ENCODE measurements at regions not wholly inside any gene's neighbourhood (a gene's known extent, or its start where the extent isn't known, plus 50 kb on each side); places are given as distances from the start of the nearest gene placed in this dataset.

DNA sequence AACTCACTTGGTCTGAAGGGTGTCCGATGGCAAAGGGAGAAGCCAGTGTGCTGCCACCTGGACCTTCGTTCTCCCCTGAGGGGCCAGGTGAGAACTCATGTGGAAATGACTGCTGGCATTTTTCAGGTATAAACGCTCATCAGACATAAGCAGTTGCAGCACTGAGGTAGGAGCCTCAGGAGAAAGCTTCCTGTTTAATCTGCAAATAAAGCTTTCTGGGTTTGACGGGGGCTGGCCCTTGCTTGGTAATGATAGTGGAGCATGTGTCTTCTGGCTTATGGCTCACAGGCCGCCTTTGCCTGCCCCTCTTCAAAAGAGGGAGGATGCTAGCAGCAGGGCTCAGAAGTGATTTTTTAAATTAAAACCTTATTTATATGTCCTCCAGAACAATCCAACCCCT is 122.1 kb upstream of the SLC24A3 start:
- H3K23ac ChIP-seq (ENCODE audit: low read length), result no peak overlapping the region
- H2BK15ac ChIP-seq (replicated peaks; ENCODE audit: low read depth), result no peak overlapping the region
- H3K79me1 ChIP-seq (ENCODE audit: low read length), result no peaks in the 10 kb centered on the region
- H3K4me2 ChIP-seq (ENCODE audit: low read length), result no peak overlapping the region
- no peak overlapping the region for H3K9ac ChIP-seq (ENCODE audit: low read length)
- no peak overlapping the region for H3K4ac ChIP-seq (ENCODE audit: low read depth, low read length)
- H3K4me3 ChIP-seq (ENCODE audit: low read length), result no peak overlapping the region
- no peak for DNase-seq
- H3K56ac ChIP-seq (ENCODE audit: low read length), result no peak overlapping the region
- WGBS (ENCODE audit: extremely low coverage, insufficient coverage, low lambda C conversion rate), result no CpG with 5 or more reads among the region's 5 CpGs
- H3K27me3 ChIP-seq (ENCODE audit: insufficient read depth, low read length, poor library complexity), result no peaks in the 10 kb centered on the region
- H3K27ac ChIP-seq (ENCODE audit: low read depth, low read length), result no peak overlapping the region
- H4K8ac ChIP-seq (ENCODE audit: low read depth, low read length), result no peak overlapping the region
- H4K5ac ChIP-seq (ENCODE audit: low read length), result no peak overlapping the region
- no peak overlapping the region for H2BK120ac ChIP-seq (ENCODE audit: low read depth, low read length)
- no peak overlapping the region for H2BK5ac ChIP-seq (ENCODE audit: low read length)
- H3K4me1 ChIP-seq (ENCODE audit: control insufficient read depth, low read depth, low read length), result no peaks in the 10 kb centered on the region
- H3K18ac ChIP-seq (ENCODE audit: low read length), result no peak overlapping the region
- no peak overlapping the region for H2AK5ac ChIP-seq (ENCODE audit: low read length)
- no peaks in the 10 kb centered on the region for H3K36me3 ChIP-seq (ENCODE audit: control insufficient read depth, insufficient read depth, low read length)
- no peaks in the 10 kb centered on the region for H3K79me2 ChIP-seq (ENCODE audit: control insufficient read depth, insufficient read depth, low read length)

DNA sequence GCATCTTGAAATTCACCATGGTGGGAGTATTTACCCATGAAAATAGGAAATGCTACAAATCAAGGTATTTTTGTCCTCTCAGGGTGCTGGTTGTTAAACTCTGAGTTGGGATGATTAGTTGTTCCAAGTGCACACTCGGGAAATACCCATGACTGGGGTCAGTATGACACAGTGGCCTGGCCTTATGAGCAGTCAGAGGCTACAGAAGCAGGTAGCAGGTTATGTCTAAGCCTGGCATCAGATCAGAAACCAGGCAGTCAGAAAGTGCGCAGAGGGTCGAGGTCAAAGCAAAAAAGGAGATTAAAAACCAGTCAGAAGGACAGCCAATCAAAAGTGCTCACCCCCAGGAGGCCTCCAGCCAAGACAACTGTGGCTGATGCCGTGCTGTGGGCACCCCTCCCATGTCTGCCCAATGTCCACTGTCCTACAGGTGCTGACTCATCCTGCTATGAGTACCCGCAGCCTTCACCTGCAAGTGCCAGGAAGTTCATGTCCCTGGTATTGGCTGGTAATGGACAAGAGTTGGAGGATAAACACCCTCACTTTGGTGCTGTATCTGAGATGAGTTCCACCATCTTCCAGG is 117.4 kb upstream of the SLC24A3 start:
- Histone ChIP-seq H3K18ac (ENCODE audit: low read length) (no peak overlapping the region), H3K4me3 (ENCODE audit: low read length) (no peak overlapping the region), H4K5ac (ENCODE audit: low read length) (no peak overlapping the region), H2BK15ac (replicated peaks; ENCODE audit: low read depth) (no peak overlapping the region), H3K4me1 (ENCODE audit: control insufficient read depth, low read depth, low read length) (peaks cover 2% of the 10 kb centered on the region), H2AK5ac (ENCODE audit: low read length) (no peak overlapping the region), H3K27ac (ENCODE audit: low read depth, low read length) (no peak overlapping the region), H3K56ac (ENCODE audit: low read length) (peak overlapping the region; percentile 2), H3K36me3 (ENCODE audit: control insufficient read depth, insufficient read depth, low read length) (peaks cover 2% of the 10 kb centered on the region), H4K8ac (ENCODE audit: low read depth, low read length) (no peak overlapping the region), H3K4ac (ENCODE audit: low read depth, low read length) (no peak overlapping the region), H2BK5ac (ENCODE audit: low read length) (no peak overlapping the region), H3K27me3 (ENCODE audit: insufficient read depth, low read length, poor library complexity) (no peaks in the 10 kb centered on the region), H3K23ac (ENCODE audit: low read length) (no peak overlapping the region), H3K79me1 (ENCODE audit: low read length) (no peaks in the 10 kb centered on the region), H3K9ac (ENCODE audit: low read length) (no peak overlapping the region), H3K4me2 (ENCODE audit: low read length) (no peak overlapping the region), H3K79me2 (ENCODE audit: control insufficient read depth, insufficient read depth, low read length) (no peaks in the 10 kb centered on the region), H2BK120ac (ENCODE audit: low read depth, low read length) (no peak overlapping the region)
- no peak for DNase-seq
- WGBS (ENCODE audit: extremely low coverage, insufficient coverage, low lambda C conversion rate), result no CpG with 5 or more reads among the region's 5 CpGs

DNA sequence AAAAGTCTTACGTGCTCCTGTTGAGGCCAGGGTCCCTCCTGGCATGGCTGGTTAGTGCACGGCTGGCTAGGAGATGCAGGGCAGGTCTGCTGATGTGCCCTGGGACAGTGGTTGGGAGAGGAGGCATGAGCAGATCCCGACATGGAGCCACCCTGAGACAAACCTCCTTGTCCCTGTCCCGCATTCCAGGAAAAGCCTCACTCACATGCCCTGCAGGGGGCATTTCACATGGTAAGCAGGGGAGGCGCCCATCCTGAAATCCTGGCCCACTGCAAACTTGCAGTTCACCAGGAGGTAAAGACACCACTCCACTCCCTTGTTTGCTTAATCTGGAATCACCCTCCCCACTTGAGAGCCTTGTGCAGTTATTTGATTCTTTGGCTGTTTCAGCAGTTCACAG is 116.7 kb upstream of the SLC24A3 start:
- H3K9ac ChIP-seq (ENCODE audit: low read length), result no peak overlapping the region
- no peak overlapping the region for H3K27ac ChIP-seq (ENCODE audit: low read depth, low read length)
- no peak overlapping the region for H3K56ac ChIP-seq (ENCODE audit: low read length)
- no peak overlapping the region for H3K4me3 ChIP-seq (ENCODE audit: low read length)
- no peak overlapping the region for H2AK5ac ChIP-seq (ENCODE audit: low read length)
- H3K36me3 ChIP-seq (ENCODE audit: control insufficient read depth, insufficient read depth, low read length), result peaks cover 2% of the 10 kb centered on the region
- no CpG with 5 or more reads among the region's 5 CpGs for WGBS (ENCODE audit: extremely low coverage, insufficient coverage, low lambda C conversion rate)
- no peak overlapping the region for H3K4me2 ChIP-seq (ENCODE audit: low read length)
- no peak overlapping the region for H2BK5ac ChIP-seq (ENCODE audit: low read length)
- no peak overlapping the region for H2BK120ac ChIP-seq (ENCODE audit: low read depth, low read length)
- no peak overlapping the region for H4K5ac ChIP-seq (ENCODE audit: low read length)
- no peak overlapping the region for H3K18ac ChIP-seq (ENCODE audit: low read length)
- H3K4me1 ChIP-seq (ENCODE audit: control insufficient read depth, low read depth, low read length), result peaks cover 2% of the 10 kb centered on the region
- H3K4ac ChIP-seq (ENCODE audit: low read depth, low read length), result no peak overlapping the region
- no peaks in the 10 kb centered on the region for H3K79me1 ChIP-seq (ENCODE audit: low read length)
- H4K8ac ChIP-seq (ENCODE audit: low read depth, low read length), result no peak overlapping the region
- H3K79me2 ChIP-seq (ENCODE audit: control insufficient read depth, insufficient read depth, low read length), result no peaks in the 10 kb centered on the region
- H3K23ac ChIP-seq (ENCODE audit: low read length), result no peak overlapping the region
- peak; percentile 77 for DNase-seq
- H3K27me3 ChIP-seq (ENCODE audit: insufficient read depth, low read length, poor library complexity), result no peaks in the 10 kb centered on the region
- no peak overlapping the region for H2BK15ac ChIP-seq (replicated peaks; ENCODE audit: low read depth)

DNA sequence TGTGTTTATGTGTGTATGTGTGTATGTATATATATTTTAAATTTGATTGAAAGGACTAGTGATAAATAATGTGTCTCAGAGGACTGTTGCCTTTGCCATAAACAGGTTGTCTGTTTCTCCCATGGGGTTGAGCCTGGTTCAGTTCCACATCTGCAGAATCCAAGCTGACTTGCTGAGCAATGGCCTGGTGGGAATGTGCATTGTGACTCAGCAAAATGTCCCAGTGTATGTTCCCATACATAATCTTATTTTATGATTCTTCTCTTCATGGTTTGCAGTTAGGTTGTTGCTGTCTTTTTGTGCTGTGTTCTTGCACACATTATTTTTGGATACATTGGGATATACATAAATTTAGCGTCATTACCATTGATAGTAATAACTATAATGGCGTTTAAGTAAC is 115.6 kb upstream of the SLC24A3 start:
- WGBS (ENCODE audit: extremely low coverage, insufficient coverage, low lambda C conversion rate), result no CpG with 5 or more reads among the region's 2 CpGs
- H3K4me3 ChIP-seq (ENCODE audit: low read length), result no peak overlapping the region
- H2BK15ac ChIP-seq (replicated peaks; ENCODE audit: low read depth), result no peak overlapping the region
- no peak overlapping the region for H4K5ac ChIP-seq (ENCODE audit: low read length)
- H3K4me2 ChIP-seq (ENCODE audit: low read length), result no peak overlapping the region
- no peak overlapping the region for H2BK120ac ChIP-seq (ENCODE audit: low read depth, low read length)
- peak; percentile 6 for DNase-seq
- no peaks in the 10 kb centered on the region for H3K27me3 ChIP-seq (ENCODE audit: insufficient read depth, low read length, poor library complexity)
- no peak overlapping the region for H3K18ac ChIP-seq (ENCODE audit: low read length)
- no peak overlapping the region for H3K9ac ChIP-seq (ENCODE audit: low read length)
- no peak overlapping the region for H3K4ac ChIP-seq (ENCODE audit: low read depth, low read length)
- no peak overlapping the region for H3K27ac ChIP-seq (ENCODE audit: low read depth, low read length)
- no peaks in the 10 kb centered on the region for H3K79me1 ChIP-seq (ENCODE audit: low read length)
- H2AK5ac ChIP-seq (ENCODE audit: low read length), result no peak overlapping the region
- H4K8ac ChIP-seq (ENCODE audit: low read depth, low read length), result no peak overlapping the region
- no peak overlapping the region for H3K23ac ChIP-seq (ENCODE audit: low read length)
- no peaks in the 10 kb centered on the region for H3K79me2 ChIP-seq (ENCODE audit: control insufficient read depth, insufficient read depth, low read length)
- H3K4me1 ChIP-seq (ENCODE audit: control insufficient read depth, low read depth, low read length), result peaks cover 2% of the 10 kb centered on the region
- peaks cover 2% of the 10 kb centered on the region for H3K36me3 ChIP-seq (ENCODE audit: control insufficient read depth, insufficient read depth, low read length)
- H2BK5ac ChIP-seq (ENCODE audit: low read length), result no peak overlapping the region
- no peak overlapping the region for H3K56ac ChIP-seq (ENCODE audit: low read length)

DNA sequence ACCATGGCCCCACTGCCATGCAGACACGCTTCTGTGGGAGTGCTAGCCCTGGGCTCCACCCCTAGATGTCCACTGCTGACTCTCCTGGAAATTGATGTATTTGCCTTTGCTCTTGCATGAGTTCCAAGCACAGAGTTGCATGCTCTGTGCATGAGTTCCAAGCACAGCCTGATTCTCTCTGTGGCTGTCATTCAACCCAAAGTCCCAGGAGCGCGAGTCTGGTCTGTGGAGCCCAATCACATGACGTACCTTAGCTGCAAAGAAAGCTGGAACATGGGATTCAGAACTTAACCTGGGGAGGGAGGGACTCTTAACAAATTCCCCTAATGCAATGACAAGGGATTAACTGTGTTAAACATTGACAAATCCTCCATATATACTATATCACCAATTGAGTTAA is 114.3 kb upstream of the SLC24A3 start:
- Histone ChIP-seq H3K27ac (ENCODE audit: low read depth, low read length) (no peak overlapping the region), H4K8ac (ENCODE audit: low read depth, low read length) (no peak overlapping the region), H3K4me2 (ENCODE audit: low read length) (no peak overlapping the region), H3K4me3 (ENCODE audit: low read length) (no peak overlapping the region), H3K9ac (ENCODE audit: low read length) (no peak overlapping the region), H2BK120ac (ENCODE audit: low read depth, low read length) (no peak overlapping the region), H3K56ac (ENCODE audit: low read length) (no peak overlapping the region), H3K27me3 (ENCODE audit: insufficient read depth, low read length, poor library complexity) (no peaks in the 10 kb centered on the region), H3K79me2 (ENCODE audit: control insufficient read depth, insufficient read depth, low read length) (no peaks in the 10 kb centered on the region), H3K18ac (ENCODE audit: low read length) (no peak overlapping the region), H3K36me3 (ENCODE audit: control insufficient read depth, insufficient read depth, low read length) (peaks cover 2% of the 10 kb centered on the region), H3K4ac (ENCODE audit: low read depth, low read length) (no peak overlapping the region), H3K4me1 (ENCODE audit: control insufficient read depth, low read depth, low read length) (peaks cover 2% of the 10 kb centered on the region), H3K23ac (ENCODE audit: low read length) (no peak overlapping the region), H3K79me1 (ENCODE audit: low read length) (no peaks in the 10 kb centered on the region), H2AK5ac (ENCODE audit: low read length) (no peak overlapping the region), H2BK5ac (ENCODE audit: low read length) (no peak overlapping the region), H4K5ac (ENCODE audit: low read length) (no peak overlapping the region), H2BK15ac (replicated peaks; ENCODE audit: low read depth) (no peak overlapping the region)
- WGBS (ENCODE audit: extremely low coverage, insufficient coverage, low lambda C conversion rate), result no CpG with 5 or more reads among the region's 4 CpGs
- no peak for DNase-seq

Measured in mesendoderm (in vitro differentiated cells).